AG09319 (cell line): ENCODE measurements at regions not wholly inside any gene's neighbourhood (a gene's known extent, or its start where the extent isn't known, plus 50 kb on each side); places are given as distances from the start of the nearest gene placed in this dataset.
"Not testable (repeated sequence)": the region's sequence is repeated elsewhere in the genome, so short reads cannot be mapped to it uniquely, and the experiment has no call there.

Experiments used
- DNase-seq: peaks from one replicate; pipeline ENCODE4 v3.0.0-alpha.2; 2010; ENCODE audit warnings: low read depth; ENCODE audit errors: extremely low read depth
- TF ChIP-seq, protein P1 (sequence below): IDR thresholded peaks from 2 replicates; pipeline ENCODE4 v1.5.1; 2011; ENCODE audit warnings: low read depth, mild to moderate bottlenecking, inconsistent platforms, low read length, moderate library complexity

DNA sequence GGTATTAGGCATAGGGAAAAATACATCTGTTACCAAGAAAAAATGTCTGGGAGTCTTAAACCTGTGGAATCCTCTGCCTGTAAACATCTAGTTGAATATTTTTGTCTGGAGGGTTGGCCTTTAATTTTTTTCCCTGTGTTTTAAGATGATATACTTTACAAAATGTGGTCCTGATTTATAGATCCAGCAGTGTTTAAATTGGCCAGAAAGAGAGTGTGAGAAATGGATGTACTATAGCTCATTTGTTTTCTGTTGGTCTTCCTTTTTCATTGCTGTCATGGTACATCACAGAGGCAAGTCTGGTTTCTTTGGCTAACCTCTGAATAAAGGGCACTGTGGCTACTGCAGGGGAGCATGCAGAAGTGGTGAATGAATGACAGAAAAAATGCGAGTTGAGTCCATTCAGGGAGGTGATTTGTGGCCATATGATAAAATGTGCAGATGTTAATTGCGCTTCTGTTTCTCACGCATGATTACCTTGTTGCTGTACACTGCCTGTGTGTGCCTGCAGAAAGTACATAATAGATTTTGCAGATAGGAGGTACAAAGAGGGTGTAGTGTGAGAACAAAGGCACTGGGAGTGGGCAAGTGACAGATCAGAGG is 150.0 kb downstream of the NFKBIZ start:
- TF ChIP-seq, protein P1, sequence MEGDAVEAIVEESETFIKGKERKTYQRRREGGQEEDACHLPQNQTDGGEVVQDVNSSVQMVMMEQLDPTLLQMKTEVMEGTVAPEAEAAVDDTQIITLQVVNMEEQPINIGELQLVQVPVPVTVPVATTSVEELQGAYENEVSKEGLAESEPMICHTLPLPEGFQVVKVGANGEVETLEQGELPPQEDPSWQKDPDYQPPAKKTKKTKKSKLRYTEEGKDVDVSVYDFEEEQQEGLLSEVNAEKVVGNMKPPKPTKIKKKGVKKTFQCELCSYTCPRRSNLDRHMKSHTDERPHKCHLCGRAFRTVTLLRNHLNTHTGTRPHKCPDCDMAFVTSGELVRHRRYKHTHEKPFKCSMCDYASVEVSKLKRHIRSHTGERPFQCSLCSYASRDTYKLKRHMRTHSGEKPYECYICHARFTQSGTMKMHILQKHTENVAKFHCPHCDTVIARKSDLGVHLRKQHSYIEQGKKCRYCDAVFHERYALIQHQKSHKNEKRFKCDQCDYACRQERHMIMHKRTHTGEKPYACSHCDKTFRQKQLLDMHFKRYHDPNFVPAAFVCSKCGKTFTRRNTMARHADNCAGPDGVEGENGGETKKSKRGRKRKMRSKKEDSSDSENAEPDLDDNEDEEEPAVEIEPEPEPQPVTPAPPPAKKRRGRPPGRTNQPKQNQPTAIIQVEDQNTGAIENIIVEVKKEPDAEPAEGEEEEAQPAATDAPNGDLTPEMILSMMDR: no peak
- DNase-seq: no peak

DNA sequence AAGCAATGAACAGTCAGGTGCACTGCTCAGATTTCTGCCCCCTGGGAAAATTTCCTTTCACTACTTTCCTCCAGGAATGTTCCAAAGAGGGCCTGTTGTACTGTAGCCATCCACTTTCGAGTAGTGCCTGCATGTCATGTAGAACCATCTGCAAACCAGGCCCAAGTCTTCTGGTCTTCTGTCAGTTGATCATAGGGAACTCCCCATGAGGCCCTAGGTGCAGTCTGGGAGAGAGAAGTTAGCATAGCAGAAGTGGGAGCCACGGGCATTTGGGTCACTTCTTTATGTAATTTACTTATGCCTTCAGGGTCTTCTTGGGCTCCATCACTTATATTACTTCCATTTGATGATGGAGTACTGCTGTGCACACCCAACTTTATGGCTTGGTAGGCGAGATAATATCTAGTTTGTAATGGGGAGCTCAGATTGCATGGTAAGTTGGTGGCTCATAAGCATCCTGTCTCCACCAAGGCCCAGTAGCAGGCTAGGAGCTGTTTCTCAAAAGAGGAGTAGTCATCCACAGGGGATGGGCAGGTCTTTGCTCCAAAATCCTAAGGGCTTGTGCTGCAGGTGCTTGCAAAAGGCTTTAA is 151.4 kb downstream of the NFKBIZ start:
- no peak for DNase-seq
- TF ChIP-seq, protein P1: no peak

- TF ChIP-seq, protein P1: no peak
- DNase-seq: no peak
Observed at GRCh38 chr3:102002056-102002455, 152.7 kb downstream of the NFKBIZ start.

GRCh38 chr3:102004561-102004960 is 155.2 kb downstream of the NFKBIZ start:
- DNase-seq: no peak
- TF ChIP-seq, protein P1: no peak

GRCh38 chr3:102005551-102005950 is 156.2 kb downstream of the NFKBIZ start:
- TF ChIP-seq, protein P1: no peak
- no peak for DNase-seq

- TF ChIP-seq, protein P1: no peak
- peak; percentile 52 for DNase-seq
Observed at GRCh38 chr3:102006812-102007485, 157.6 kb downstream of the NFKBIZ start.

- DNase-seq: not testable (repeated sequence)
Observed at GRCh38 chr3:102008436-102008835, 159.1 kb downstream of the NFKBIZ start.
